ENCODE measurements at regions not wholly inside any gene's neighbourhood (a gene's known extent, or its start where the extent isn't known, plus 50 kb on each side); places are given as distances from the start of the nearest gene placed in this dataset.

DNA sequence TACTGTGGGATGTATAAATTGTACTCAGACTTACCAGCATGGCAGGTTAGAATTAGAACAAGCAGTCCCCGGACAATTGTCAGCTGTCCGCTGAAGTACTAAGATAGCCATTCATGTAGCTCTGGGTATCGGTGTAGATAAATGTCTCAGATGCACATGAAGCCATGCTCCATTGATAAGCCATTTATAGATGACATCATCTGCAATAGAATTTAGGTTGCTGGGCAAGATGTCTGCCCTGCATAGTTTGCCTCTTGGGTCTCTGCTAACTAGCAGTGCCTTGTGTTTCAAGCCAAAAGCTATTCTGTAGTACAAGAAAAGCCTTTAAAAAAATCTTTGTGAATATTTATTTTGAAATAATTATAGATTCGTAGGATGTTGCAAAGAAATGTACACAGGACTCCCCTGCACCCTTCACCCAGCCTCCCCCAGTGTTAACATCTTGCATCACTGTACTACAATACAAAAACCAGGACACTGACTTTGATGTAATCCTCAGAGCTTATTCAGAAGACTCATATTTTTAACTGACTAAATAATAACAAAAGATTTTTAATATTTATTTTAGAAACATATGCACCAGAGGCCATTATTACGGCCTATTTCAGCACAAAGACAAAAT lies 220.6 kb upstream of the THRB start:
- Histone ChIP-seq H3K4me3 (no peak overlapping the region), H3K4me1 (no peaks in the 10 kb centered on the region), H3K27ac (no peak overlapping the region), H3K4me2 (no peak overlapping the region), H3K9me3 (no peaks in the 10 kb centered on the region)
- FAIRE-seq, result no peak
- no peak for DNase-seq (ENCODE audit: low read depth in 1 of 2, low spot score in 1 of 2)
- no peak for ATAC-seq
- TF ChIP-seq MAZ (IDR thresholded peaks at IDR 0.05; ENCODE audit: borderline replicate concordance, low read depth, low read length) (no peak), USF2 (IDR thresholded peaks at IDR 0.05) (no peak), JUNB (IDR thresholded peaks at IDR 0.05) (no peak), GATA3 (IDR thresholded peaks at IDR 0.05; ENCODE audit: borderline replicate concordance) (no peak), EP300 (IDR thresholded peaks at IDR 0.05) (no peak), FOXS1 (CRISPR knock-in tag; IDR thresholded peaks at IDR 0.05) (no peak), POLR2A (IDR thresholded peaks at IDR 0.05; ENCODE audit: low read length) (no peak), CBX2 (IDR thresholded peaks at IDR 0.05; ENCODE audit: borderline replicate concordance, low read depth) (no peak), KDM5A (IDR thresholded peaks at IDR 0.05) (no peak), BHLHE40 (IDR thresholded peaks at IDR 0.05; ENCODE audit: low read depth, low read length) (no peak), HOXB5 (CRISPR knock-in tag; IDR thresholded peaks at IDR 0.05) (no peak), REST (IDR thresholded peaks at IDR 0.05) (no peak), HOXB13 (CRISPR knock-in tag; IDR thresholded peaks at IDR 0.05; ENCODE audit: low read depth) (no peak), ESRRA (IDR thresholded peaks at IDR 0.05; ENCODE audit: borderline replicate concordance, low read length) (no peak), CBX8 (IDR thresholded peaks at IDR 0.05) (no peak), KDM1A (IDR thresholded peaks at IDR 0.05; ENCODE audit: low read depth) (no peak), RFX5 (IDR thresholded peaks at IDR 0.05) (no peak)
- WGBS (ENCODE audit: missing lambda C conversion rate), result 32% methylated on average over 5 of the region's 5 CpGs
- POLR2A ChIA-PET, result no interaction called here
- CTCF ChIA-PET, result no interaction called here

DNA sequence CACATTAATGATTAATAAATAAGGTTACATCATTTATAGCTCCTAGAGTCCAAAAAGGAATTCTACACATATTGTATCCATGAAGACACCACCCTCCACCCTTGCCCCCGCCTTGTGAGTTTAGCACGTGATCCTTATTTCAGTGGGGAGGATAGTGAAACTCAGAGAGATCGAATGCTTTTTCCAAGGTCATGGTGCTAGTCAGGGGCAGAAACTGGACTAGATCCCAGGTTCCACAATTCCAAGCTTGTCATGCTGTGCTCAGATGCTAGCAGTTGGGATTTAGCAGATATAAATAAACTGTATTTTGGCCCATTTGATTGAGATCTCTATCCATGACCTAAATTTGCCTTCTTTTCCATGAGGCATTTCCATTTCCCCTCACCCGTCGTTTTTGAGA lies 227.4 kb upstream of the THRB start:
- FAIRE-seq (no peak), ATAC-seq (no peak), DNase-seq (ENCODE audit: low read depth in 1 of 2, low spot score in 1 of 2) (no peak)
- CTCF ChIA-PET, result no interaction called here
- H3K4me1 ChIP-seq, result no peaks in the 10 kb centered on the region
- H3K4me2 ChIP-seq, result no peak overlapping the region
- no peak overlapping the region for H3K27ac ChIP-seq
- no peaks in the 10 kb centered on the region for H3K9me3 ChIP-seq
- 57% methylated on average over 5 of the region's 5 CpGs for WGBS (ENCODE audit: missing lambda C conversion rate)
- TF ChIP-seq HDAC2 (IDR thresholded peaks at IDR 0.05), result no peak
- no peak for TF ChIP-seq TP53 (CRISPR knock-in tag; IDR thresholded peaks at IDR 0.05)
- no peak for TF ChIP-seq NFE2L2 (conservative IDR thresholded peaks at IDR 0.05; ENCODE audit: low read length)
- TF ChIP-seq GATA3 (IDR thresholded peaks at IDR 0.05; ENCODE audit: borderline replicate concordance), result no peak
- TF ChIP-seq, protein P1, sequence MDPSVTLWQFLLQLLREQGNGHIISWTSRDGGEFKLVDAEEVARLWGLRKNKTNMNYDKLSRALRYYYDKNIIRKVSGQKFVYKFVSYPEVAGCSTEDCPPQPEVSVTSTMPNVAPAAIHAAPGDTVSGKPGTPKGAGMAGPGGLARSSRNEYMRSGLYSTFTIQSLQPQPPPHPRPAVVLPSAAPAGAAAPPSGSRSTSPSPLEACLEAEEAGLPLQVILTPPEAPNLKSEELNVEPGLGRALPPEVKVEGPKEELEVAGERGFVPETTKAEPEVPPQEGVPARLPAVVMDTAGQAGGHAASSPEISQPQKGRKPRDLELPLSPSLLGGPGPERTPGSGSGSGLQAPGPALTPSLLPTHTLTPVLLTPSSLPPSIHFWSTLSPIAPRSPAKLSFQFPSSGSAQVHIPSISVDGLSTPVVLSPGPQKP (IDR thresholded peaks at IDR 0.05; ENCODE audit: low read depth, low read length), result no peak
- TF ChIP-seq JUN (IDR thresholded peaks at IDR 0.05), result no peak
- no peak for TF ChIP-seq MAZ (IDR thresholded peaks at IDR 0.05; ENCODE audit: borderline replicate concordance, low read depth, low read length)
- TF ChIP-seq E2F6 (IDR thresholded peaks at IDR 0.05; ENCODE audit: borderline replicate concordance, low read depth), result no peak
- no peak for TF ChIP-seq EP300 (IDR thresholded peaks at IDR 0.05)
- TF ChIP-seq, protein P2, sequence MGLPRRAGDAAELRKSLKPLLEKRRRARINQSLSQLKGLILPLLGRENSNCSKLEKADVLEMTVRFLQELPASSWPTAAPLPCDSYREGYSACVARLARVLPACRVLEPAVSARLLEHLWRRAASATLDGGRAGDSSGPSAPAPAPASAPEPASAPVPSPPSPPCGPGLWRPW (IDR thresholded peaks at IDR 0.05), result no peak
- TF ChIP-seq FOSL2 (IDR thresholded peaks at IDR 0.05), result no peak
- no peak for TF ChIP-seq FOSL2 (CRISPR knock-in tag; IDR thresholded peaks at IDR 0.05)
- TF ChIP-seq FOXS1 (CRISPR knock-in tag; IDR thresholded peaks at IDR 0.05), result no peak
- TF ChIP-seq, protein P3, sequence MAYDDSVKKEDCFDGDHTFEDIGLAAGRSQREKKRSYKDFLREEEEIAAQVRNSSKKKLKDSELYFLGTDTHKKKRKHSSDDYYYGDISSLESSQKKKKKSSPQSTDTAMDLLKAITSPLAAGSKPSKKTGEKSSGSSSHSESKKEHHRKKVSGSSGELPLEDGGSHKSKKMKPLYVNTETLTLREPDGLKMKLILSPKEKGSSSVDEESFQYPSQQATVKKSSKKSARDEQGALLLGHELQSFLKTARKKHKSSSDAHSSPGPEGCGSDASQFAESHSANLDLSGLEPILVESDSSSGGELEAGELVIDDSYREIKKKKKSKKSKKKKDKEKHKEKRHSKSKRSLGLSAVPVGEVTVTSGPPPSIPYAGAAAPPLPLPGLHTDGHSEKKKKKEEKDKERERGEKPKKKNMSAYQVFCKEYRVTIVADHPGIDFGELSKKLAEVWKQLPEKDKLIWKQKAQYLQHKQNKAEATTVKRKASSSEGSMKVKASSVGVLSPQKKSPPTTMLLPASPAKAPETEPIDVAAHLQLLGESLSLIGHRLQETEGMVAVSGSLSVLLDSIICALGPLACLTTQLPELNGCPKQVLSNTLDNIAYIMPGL (CRISPR knock-in tag; IDR thresholded peaks at IDR 0.05; ENCODE audit: borderline replicate concordance), result no peak
- TF ChIP-seq CHD2 (IDR thresholded peaks at IDR 0.05; ENCODE audit: low read length, partially characterized antibody), result no peak
- TF ChIP-seq CBX8 (IDR thresholded peaks at IDR 0.05), result no peak
- TF ChIP-seq HEYL (CRISPR knock-in tag; IDR thresholded peaks at IDR 0.05), result no peak
- no peak for TF ChIP-seq USF2 (IDR thresholded peaks at IDR 0.05)
- no peak overlapping the region for H3K4me3 ChIP-seq
- POLR2A ChIA-PET, result no interaction called here
